ENCODE measurements at regions not wholly inside any gene's neighbourhood (a gene's known extent, or its start where the extent isn't known, plus 50 kb on each side); places are given as distances from the start of the nearest gene placed in this dataset.
A peak's percentile ranks its signal among the peaks of the same experiment; 100 is the strongest.

- no peaks in the 10 kb centered on the region for H3K27me3 ChIP-seq
- H3K4me3 ChIP-seq, result no peak overlapping the region
- no peaks in the 10 kb centered on the region for H3K36me3 ChIP-seq
- no peaks in the 10 kb centered on the region for H3K9me3 ChIP-seq (replicated peaks)
- no peak overlapping the region for H3K27ac ChIP-seq
- no peaks in the 10 kb centered on the region; the same call in 1 of the 2 replicates for H3K4me1 ChIP-seq
- peak; percentile 52 to 83 for DNase-seq
Observed at GRCh38 chr11:28697920-28698827, 590.0 kb downstream of the METTL15 start.

GRCh38 chr11:28696591-28696990, 588.4 kb downstream of the METTL15 start:
- Histone ChIP-seq H3K27ac (no peak overlapping the region), H3K4me1 (no peaks in the 10 kb centered on the region; the same call in 1 of the 2 replicates), H3K27me3 (no peaks in the 10 kb centered on the region), H3K36me3 (no peaks in the 10 kb centered on the region), H3K9me3 (replicated peaks) (no peaks in the 10 kb centered on the region), H3K4me3 (no peak overlapping the region)
- DNase-seq, result no peak

GRCh38 chr11:28690746-28691145, 582.6 kb downstream of the METTL15 start:
- no peaks in the 10 kb centered on the region for H3K36me3 ChIP-seq
- no peaks in the 10 kb centered on the region for H3K4me1 ChIP-seq
- H3K27ac ChIP-seq, result no peak overlapping the region
- DNase-seq, result no peak
- H3K9me3 ChIP-seq (replicated peaks), result no peaks in the 10 kb centered on the region
- H3K27me3 ChIP-seq, result no peaks in the 10 kb centered on the region
- no peak overlapping the region for H3K4me3 ChIP-seq

- Histone ChIP-seq H3K4me3 (no peak overlapping the region), H3K36me3 (no peaks in the 10 kb centered on the region), H3K9me3 (replicated peaks) (no peaks in the 10 kb centered on the region), H3K4me1 (peaks cover 8% of the 10 kb centered on the region), H3K27ac (no peak overlapping the region), H3K27me3 (no peaks in the 10 kb centered on the region)
- DNase-seq, result no peak
Observed at GRCh38 chr11:28684011-28684586, 575.9 kb downstream of the METTL15 start.

GRCh38 chr11:28679795-28680468, 571.7 kb downstream of the METTL15 start:
- H3K9me3 ChIP-seq (replicated peaks), result no peaks in the 10 kb centered on the region
- no peak overlapping the region for H3K4me3 ChIP-seq
- H3K27me3 ChIP-seq, result no peaks in the 10 kb centered on the region
- peaks cover 8% of the 10 kb centered on the region for H3K4me1 ChIP-seq
- no peaks in the 10 kb centered on the region for H3K36me3 ChIP-seq
- DNase-seq, result peak; percentile 18 to 49
- no peak overlapping the region for H3K27ac ChIP-seq

- Histone ChIP-seq H3K4me3 (no peak overlapping the region), H3K4me1 (peaks cover 8% of the 10 kb centered on the region), H3K9me3 (replicated peaks) (no peaks in the 10 kb centered on the region), H3K36me3 (no peaks in the 10 kb centered on the region), H3K27ac (no peak overlapping the region), H3K27me3 (no peaks in the 10 kb centered on the region)
- no peak for DNase-seq
Observed at GRCh38 chr11:28677721-28678120, 569.5 kb downstream of the METTL15 start.

GRCh38 chr11:28675183-28675582, 567.0 kb downstream of the METTL15 start:
- Histone ChIP-seq H3K4me3 (no peak overlapping the region), H3K36me3 (no peaks in the 10 kb centered on the region), H3K27me3 (no peaks in the 10 kb centered on the region), H3K4me1 (peaks cover 7% of the 10 kb centered on the region), H3K9me3 (replicated peaks) (no peaks in the 10 kb centered on the region), H3K27ac (no peak overlapping the region)
- no peak for DNase-seq

- peak; percentile 38 to 58 for DNase-seq
Observed at GRCh38 chr11:28674433-28675103, 566.4 kb downstream of the METTL15 start.

GRCh38 chr11:28673691-28674432, 565.7 kb downstream of the METTL15 start:
- H3K4me1 ChIP-seq, result no peaks in the 10 kb centered on the region
- H3K27ac ChIP-seq, result no peak overlapping the region
- H3K27me3 ChIP-seq, result no peaks in the 10 kb centered on the region
- DNase-seq, result peak in 1 of 2 experiments; percentile 18
- no peaks in the 10 kb centered on the region for H3K36me3 ChIP-seq
- H3K9me3 ChIP-seq (replicated peaks), result no peaks in the 10 kb centered on the region
- no peak overlapping the region for H3K4me3 ChIP-seq

More at GRCh38 chr11:28674433-28675103, 566.4 kb downstream of the METTL15 start:
- H3K9me3 ChIP-seq (replicated peaks), result no peaks in the 10 kb centered on the region
- H3K27ac ChIP-seq, result no peak overlapping the region
- H3K36me3 ChIP-seq, result no peaks in the 10 kb centered on the region
- peaks cover 1% of the 10 kb centered on the region for H3K4me1 ChIP-seq
- H3K4me3 ChIP-seq, result no peak overlapping the region
- no peaks in the 10 kb centered on the region for H3K27me3 ChIP-seq

- no peaks in the 10 kb centered on the region for H3K9me3 ChIP-seq (replicated peaks)
- H3K27me3 ChIP-seq, result no peaks in the 10 kb centered on the region
- no peaks in the 10 kb centered on the region for H3K36me3 ChIP-seq
- H3K27ac ChIP-seq, result no peak overlapping the region
- no peak overlapping the region for H3K4me3 ChIP-seq
- DNase-seq, result no peak
- H3K4me1 ChIP-seq, result no peaks in the 10 kb centered on the region
Observed at GRCh38 chr11:28671274-28671673, 563.1 kb downstream of the METTL15 start.

- no peak overlapping the region for H3K4me3 ChIP-seq
- H3K9me3 ChIP-seq (replicated peaks), result no peaks in the 10 kb centered on the region
- no peaks in the 10 kb centered on the region for H3K27me3 ChIP-seq
- no peak for DNase-seq
- H3K36me3 ChIP-seq, result no peaks in the 10 kb centered on the region
- no peaks in the 10 kb centered on the region for H3K4me1 ChIP-seq
- H3K27ac ChIP-seq, result no peak overlapping the region
Observed at GRCh38 chr11:28666632-28667031, 558.4 kb downstream of the METTL15 start.

GRCh38 chr11:28659716-28660348, 551.6 kb downstream of the METTL15 start:
- H3K4me3 ChIP-seq, result no peak overlapping the region
- H3K36me3 ChIP-seq, result no peaks in the 10 kb centered on the region
- H3K27ac ChIP-seq, result no peak overlapping the region
- H3K9me3 ChIP-seq (replicated peaks), result no peaks in the 10 kb centered on the region
- H3K4me1 ChIP-seq, result no peaks in the 10 kb centered on the region
- no peak for DNase-seq
- no peaks in the 10 kb centered on the region for H3K27me3 ChIP-seq

GRCh38 chr11:28657378-28658030, 549.3 kb downstream of the METTL15 start:
- Histone ChIP-seq H3K27ac (no peak overlapping the region), H3K9me3 (replicated peaks) (no peaks in the 10 kb centered on the region), H3K27me3 (no peaks in the 10 kb centered on the region), H3K4me3 (no peak overlapping the region), H3K4me1 (no peaks in the 10 kb centered on the region), H3K36me3 (no peaks in the 10 kb centered on the region)
- DNase-seq, result no peak
